Gastroesophageal sphincter (tissue), 4 donors: ENCODE measurements at regions not wholly inside any gene's neighbourhood (a gene's known extent, or its start where the extent isn't known, plus 50 kb on each side); places are given as distances from the start of the nearest gene placed in this dataset.

Experiments used
- ATAC-seq: fragments of 150-250 bp; one replicate; pipeline ENCODE4 v1.9.1; 2016; ENCODE audit warnings: mild to moderate bottlenecking, moderate library complexity
- H3K27ac ChIP-seq, 4 donors: fragments of 200-600 bp; sonication (generic) in 3 of 4; 1 replicate in 3 of 4; 2 replicates in 1 of 4; pipeline ENCODE4 v1.5.1; 2016 to 2019
- H3K27me3 ChIP-seq: fragments of 200-600 bp; sonication (generic); one replicate; pipeline ENCODE4 v1.5.1; 2019
- H3K36me3 ChIP-seq, 2 donors: fragments of 200-600 bp; sonication (generic); one replicate each; pipeline ENCODE4 v1.5.1; 2019; ENCODE audit warnings: control low read depth in 1 of 2
- H3K4me1 ChIP-seq, 3 donors: fragments of 200-600 bp; sonication (generic); 1 replicate in 2 of 3; 2 replicates in 1 of 3; pipeline ENCODE4 v1.5.1; 2016 to 2019; ENCODE audit warnings: control low read depth in 2 of 3
- H3K4me3 ChIP-seq, 2 donors: fragments of 200-600 bp; sonication (generic); one replicate each; pipeline ENCODE4 v1.5.1; 2019; ENCODE audit warnings: mild to moderate bottlenecking in 1 of 2, moderate library complexity in 1 of 2
- H3K9me3 ChIP-seq, 3 donors: fragments of 200-600 bp; sonication (generic); one replicate each; pipeline ENCODE4 v1.5.1; 2017 to 2019; ENCODE audit warnings: control low read depth in 2 of 3
- CTCF ChIP-seq, 4 experiments: fragments of 200-600 bp in 2 of 4; fragments of 450-650 bp in 2 of 4; sonication (generic) in 1 of 4; IDR thresholded peaks; one replicate each; pipeline ENCODE4 v1.5.1; 2017 to 2019; ENCODE audit warnings: antibody characterized with exemption in 4 of 4, mild to moderate bottlenecking in 2 of 4, moderate library complexity in 2 of 4
- EP300 ChIP-seq: sonication (generic); formaldehyde crosslinking; IDR thresholded peaks from one replicate; pipeline ENCODE4 v1.6.1; 2017; ENCODE audit warnings: antibody characterized with exemption, mild to moderate bottlenecking
- POLR2A ChIP-seq, 2 donors: fragments of 450-650 bp; IDR thresholded peaks; one replicate each; pipeline ENCODE4 v1.6.1; 2017; ENCODE audit warnings: antibody characterized with exemption in 2 of 2, mild to moderate bottlenecking in 2 of 2, moderate library complexity in 1 of 2
- POLR2AphosphoS5 ChIP-seq: sonication (generic); formaldehyde crosslinking; IDR thresholded peaks from one replicate; pipeline ENCODE4 v1.6.1; 2017; ENCODE audit warnings: antibody characterized with exemption
- WGBS, 2 donors: methylation state at CpG; one replicate each; pipeline ENCODE4 v1.1.5; 2018; ENCODE audit warnings: low coverage in 1 of 2; 5-methylcytosine and 5-hydroxymethylcytosine counted together

DNA sequence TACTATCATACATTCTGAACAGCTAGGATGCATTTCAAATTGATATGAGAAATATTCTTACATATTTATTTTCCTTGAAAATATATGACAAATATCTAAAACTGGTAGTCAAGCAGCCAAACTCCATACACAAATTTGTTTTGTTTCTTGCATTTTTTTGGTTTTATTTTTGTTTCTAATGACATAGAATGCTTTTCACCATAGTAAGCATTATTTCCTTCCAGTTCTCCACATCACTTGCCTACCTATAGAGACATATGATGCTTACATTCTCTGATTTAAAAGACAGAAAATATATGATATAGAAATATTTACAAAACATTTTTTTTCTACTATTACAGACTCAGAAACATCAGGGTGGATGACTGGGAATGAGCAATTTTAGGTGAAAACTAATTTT, 726.4 kb upstream of the ADGRL4 start:
- Histone ChIP-seq H3K27me3 (no peaks in the 10 kb centered on the region), H3K9me3 (no peaks in the 10 kb centered on the region), H3K4me3 (no peak overlapping the region), H3K36me3 (no peaks in the 10 kb centered on the region), H3K4me1 (no peaks in the 10 kb centered on the region), H3K27ac (no peak overlapping the region)
- no peak for ATAC-seq
- no peak for TF ChIP-seq POLR2A (IDR thresholded peaks at IDR 0.05)
- TF ChIP-seq POLR2AphosphoS5: no peak
- TF ChIP-seq EP300: no peak
- TF ChIP-seq CTCF (IDR thresholded peaks at IDR 0.05): no peak

DNA sequence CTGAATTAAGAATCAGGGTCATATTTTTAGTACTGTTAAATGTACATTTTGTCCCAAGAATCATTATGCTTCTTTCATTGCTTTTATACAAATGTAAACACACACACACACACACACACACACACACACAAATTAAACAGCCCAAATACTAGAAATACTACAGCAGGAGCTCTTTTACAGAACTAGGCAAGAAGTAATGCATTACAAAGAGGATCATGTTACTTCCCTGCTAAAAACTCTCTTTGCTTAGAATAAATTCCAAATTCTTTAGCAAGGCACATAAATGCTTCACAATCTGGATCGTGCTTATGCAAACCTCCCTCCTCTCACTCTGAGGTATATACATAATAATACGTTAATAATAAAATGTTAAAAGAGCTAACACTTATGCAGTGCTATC, 720.4 kb upstream of the ADGRL4 start:
- no peaks in the 10 kb centered on the region for H3K36me3 ChIP-seq
- no peaks in the 10 kb centered on the region for H3K9me3 ChIP-seq
- WGBS, 2 donors: 37 to 52% methylated on average over 2 of the region's 2 CpGs
- H3K4me1 ChIP-seq: peaks cover 0 to 24% (median 0%) of the 10 kb centered on the region in 3 donors
- ATAC-seq: no peak
- H3K27ac ChIP-seq: peak overlapping the region; percentile 22 to 81 (median 64)
- no peaks in the 10 kb centered on the region for H3K27me3 ChIP-seq
- TF ChIP-seq CTCF (IDR thresholded peaks at IDR 0.05) (no peak), POLR2AphosphoS5 (no peak), EP300 (no peak), POLR2A (IDR thresholded peaks at IDR 0.05) (no peak)
- H3K4me3 ChIP-seq: no peak overlapping the region

GRCh38 chr1:79726321-79726720, 719.8 kb upstream of the ADGRL4 start:
- Histone ChIP-seq H3K36me3 (no peaks in the 10 kb centered on the region), H3K27me3 (no peaks in the 10 kb centered on the region), H3K9me3 (no peaks in the 10 kb centered on the region), H3K4me1 (peaks cover 0 to 24% (median 0%) of the 10 kb centered on the region in 3 donors), H3K27ac (peak overlapping the region; percentile 22 to 81 (median 64)), H3K4me3 (no peak overlapping the region)
- no peak for ATAC-seq
- WGBS, 2 donors: 21 to 27% methylated on average over 2 of the region's 2 CpGs
- TF ChIP-seq EP300 (no peak), POLR2AphosphoS5 (no peak), CTCF (IDR thresholded peaks at IDR 0.05) (no peak)

- no peaks in the 10 kb centered on the region for H3K9me3 ChIP-seq
- TF ChIP-seq EP300: no peak
- no peak for TF ChIP-seq POLR2AphosphoS5
- no peak for TF ChIP-seq POLR2A (IDR thresholded peaks at IDR 0.05)
- TF ChIP-seq CTCF (IDR thresholded peaks at IDR 0.05): no peak
- no peaks in the 10 kb centered on the region for H3K4me1 ChIP-seq
- no peaks in the 10 kb centered on the region for H3K27me3 ChIP-seq
- no peak for ATAC-seq
- H3K36me3 ChIP-seq: no peaks in the 10 kb centered on the region
- H3K27ac ChIP-seq: no peak overlapping the region
- no peak overlapping the region for H3K4me3 ChIP-seq
Measured at GRCh38 chr1:79716447-79716846, 709.9 kb upstream of the ADGRL4 start.

- ATAC-seq: no peak
- no peaks in the 10 kb centered on the region for H3K27me3 ChIP-seq
- no peak for TF ChIP-seq EP300
- no peak for TF ChIP-seq POLR2A (IDR thresholded peaks at IDR 0.05)
- TF ChIP-seq CTCF (IDR thresholded peaks at IDR 0.05): no peak
- TF ChIP-seq POLR2AphosphoS5: no peak
- H3K36me3 ChIP-seq: no peaks in the 10 kb centered on the region
- no peaks in the 10 kb centered on the region for H3K4me1 ChIP-seq
- H3K4me3 ChIP-seq: no peak overlapping the region
- H3K27ac ChIP-seq: no peak overlapping the region
- no peaks in the 10 kb centered on the region for H3K9me3 ChIP-seq
Measured at GRCh38 chr1:79714664-79715063, 708.1 kb upstream of the ADGRL4 start.
